ENCODE measurements at regions not wholly inside any gene's neighbourhood (a gene's known extent, or its start where the extent isn't known, plus 50 kb on each side); places are given as distances from the start of the nearest gene placed in this dataset.

GRCh38 chr13:53800011-53800410, 771.4 kb downstream of the OLFM4 start:
- Histone ChIP-seq H3K36me3 (no peaks in the 10 kb centered on the region), H3K27me3 (no peaks in the 10 kb centered on the region), H3K27ac (no peak overlapping the region), H3K9me3 (no peaks in the 10 kb centered on the region), H3K4me1 (no peaks in the 10 kb centered on the region), H3K4me3 (no peak overlapping the region)
- TF ChIP-seq CTCF (IDR thresholded peaks at IDR 0.05), result no peak
- no peak for DNase-seq
- intact Hi-C loops (cut with DNase I; ENCODE audit: low total_unique reads), result no loop called here

- intact Hi-C loops (cut with DNase I; ENCODE audit: low total_unique reads), result no loop called here
- H3K9me3 ChIP-seq, result no peaks in the 10 kb centered on the region
- no peak overlapping the region for H3K4me3 ChIP-seq
- no peaks in the 10 kb centered on the region for H3K27me3 ChIP-seq
- no peak for DNase-seq
- no peak for TF ChIP-seq CTCF (IDR thresholded peaks at IDR 0.05)
- no peak overlapping the region for H3K27ac ChIP-seq
- no peaks in the 10 kb centered on the region for H3K4me1 ChIP-seq
- H3K36me3 ChIP-seq, result no peaks in the 10 kb centered on the region
These were observed 778.7 kb downstream of the OLFM4 start for GRCh38 chr13:53807251-53807834.

GRCh38 chr13:53821632-53822031, 793.0 kb downstream of the OLFM4 start:
- intact Hi-C loops (cut with DNase I; ENCODE audit: low total_unique reads), result no loop called here
- no peak overlapping the region for H3K4me3 ChIP-seq
- H3K9me3 ChIP-seq, result no peaks in the 10 kb centered on the region
- H3K36me3 ChIP-seq, result no peaks in the 10 kb centered on the region
- no peak overlapping the region for H3K27ac ChIP-seq
- H3K27me3 ChIP-seq, result no peaks in the 10 kb centered on the region
- DNase-seq, result no peak
- no peak for TF ChIP-seq CTCF (IDR thresholded peaks at IDR 0.05)
- no peaks in the 10 kb centered on the region for H3K4me1 ChIP-seq

- no peak for TF ChIP-seq CTCF (IDR thresholded peaks at IDR 0.05)
- Histone ChIP-seq H3K27ac (no peak overlapping the region), H3K36me3 (no peaks in the 10 kb centered on the region), H3K4me1 (no peaks in the 10 kb centered on the region), H3K4me3 (no peak overlapping the region), H3K9me3 (no peaks in the 10 kb centered on the region), H3K27me3 (no peaks in the 10 kb centered on the region)
- DNase-seq, result no peak
- intact Hi-C loops (cut with DNase I; ENCODE audit: low total_unique reads), result no loop called here
These were observed 793.5 kb downstream of the OLFM4 start for GRCh38 chr13:53822136-53822535.

DNA sequence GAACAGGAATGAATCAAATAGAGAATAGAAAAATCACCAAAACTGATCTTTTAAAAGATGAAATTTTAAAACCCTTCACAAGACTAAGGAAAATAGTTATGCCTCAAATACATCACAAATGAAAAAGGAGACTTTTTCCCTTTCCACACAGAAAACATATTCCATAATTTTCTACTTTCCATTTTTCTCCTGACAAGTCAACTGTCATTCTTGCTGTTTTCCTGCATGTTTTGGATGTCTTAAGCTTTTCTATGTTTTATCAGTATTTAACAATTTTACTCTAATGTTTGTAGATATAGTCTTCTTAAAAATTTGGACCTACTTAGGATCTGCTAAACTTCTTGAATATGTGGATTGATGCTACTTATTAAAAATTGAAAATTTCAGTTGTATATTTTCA, 810.8 kb downstream of the OLFM4 start:
- intact Hi-C loops (cut with DNase I; ENCODE audit: low total_unique reads), result no loop called here

More for the DNA sequence above, 810.8 kb downstream of the OLFM4 start:
- no peak for TF ChIP-seq CTCF (IDR thresholded peaks at IDR 0.05)
- Histone ChIP-seq H3K9me3 (no peaks in the 10 kb centered on the region), H3K4me1 (no peaks in the 10 kb centered on the region), H3K27me3 (no peaks in the 10 kb centered on the region), H3K36me3 (no peaks in the 10 kb centered on the region), H3K4me3 (no peak overlapping the region), H3K27ac (no peak overlapping the region)
- no peak for DNase-seq

All from tibial artery (tissue), 4 donors.